ENCODE measurements at regions not wholly inside any gene's neighbourhood (a gene's known extent, or its start where the extent isn't known, plus 50 kb on each side); places are given as distances from the start of the nearest gene placed in this dataset.
"Not testable (repeated sequence)": the region's sequence is repeated elsewhere in the genome, so short reads cannot be mapped to it uniquely, and the experiment has no call there.

DNA sequence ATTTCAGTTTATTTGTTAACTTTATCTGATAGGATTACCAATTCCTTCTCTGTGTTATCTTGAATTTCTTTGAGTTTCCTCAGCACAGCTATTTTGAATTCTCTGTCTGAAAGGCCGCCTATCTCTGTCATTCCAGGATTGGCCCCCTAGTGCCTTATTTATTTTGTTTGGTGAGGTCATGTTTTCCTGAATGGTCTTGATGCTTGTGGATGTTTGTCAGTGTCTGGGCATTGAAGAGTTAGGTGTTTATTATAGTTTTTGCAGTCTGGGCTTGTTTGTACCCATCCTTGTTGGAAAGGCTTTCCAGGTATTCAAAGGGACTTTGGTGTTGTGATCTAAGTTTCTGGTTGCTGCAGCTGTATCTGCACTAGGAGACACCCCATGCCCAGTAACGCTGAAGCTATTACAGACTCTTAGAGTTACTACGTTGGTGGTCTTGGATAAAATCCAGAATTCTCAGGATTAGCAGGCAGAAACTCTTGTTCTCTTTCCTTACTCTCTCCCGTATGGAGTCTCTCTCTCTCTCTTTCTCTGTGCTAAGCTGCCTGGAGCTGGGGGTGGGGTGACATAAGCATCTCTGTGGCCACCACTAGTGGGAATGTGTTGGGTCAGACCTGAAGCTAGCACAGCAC lies 76.7 kb upstream of the WIPF3 start:
- not testable (repeated sequence) for TF ChIP-seq POLR2AphosphoS5 (IDR thresholded peaks at IDR 0.05; ENCODE audit: low read depth, low read length); POLR2A (IDR thresholded peaks at IDR 0.05; ENCODE audit: low read depth, low read length); TAF1 (IDR thresholded peaks at IDR 0.05; ENCODE audit: borderline replicate concordance, low read depth, low read length)
